ENCODE measurements at regions not wholly inside any gene's neighbourhood (a gene's known extent, or its start where the extent isn't known, plus 50 kb on each side); places are given as distances from the start of the nearest gene placed in this dataset.
"Not testable (repeated sequence)": the region's sequence is repeated elsewhere in the genome, so short reads cannot be mapped to it uniquely, and the experiment has no call there.

GRCh38 chr5:57642698-57643097 is 160.1 kb upstream of the ACTBL2 start:
- DNase-seq (ENCODE audit: extremely low read depth, low read depth), result no peak
- TF ChIP-seq, protein P1, sequence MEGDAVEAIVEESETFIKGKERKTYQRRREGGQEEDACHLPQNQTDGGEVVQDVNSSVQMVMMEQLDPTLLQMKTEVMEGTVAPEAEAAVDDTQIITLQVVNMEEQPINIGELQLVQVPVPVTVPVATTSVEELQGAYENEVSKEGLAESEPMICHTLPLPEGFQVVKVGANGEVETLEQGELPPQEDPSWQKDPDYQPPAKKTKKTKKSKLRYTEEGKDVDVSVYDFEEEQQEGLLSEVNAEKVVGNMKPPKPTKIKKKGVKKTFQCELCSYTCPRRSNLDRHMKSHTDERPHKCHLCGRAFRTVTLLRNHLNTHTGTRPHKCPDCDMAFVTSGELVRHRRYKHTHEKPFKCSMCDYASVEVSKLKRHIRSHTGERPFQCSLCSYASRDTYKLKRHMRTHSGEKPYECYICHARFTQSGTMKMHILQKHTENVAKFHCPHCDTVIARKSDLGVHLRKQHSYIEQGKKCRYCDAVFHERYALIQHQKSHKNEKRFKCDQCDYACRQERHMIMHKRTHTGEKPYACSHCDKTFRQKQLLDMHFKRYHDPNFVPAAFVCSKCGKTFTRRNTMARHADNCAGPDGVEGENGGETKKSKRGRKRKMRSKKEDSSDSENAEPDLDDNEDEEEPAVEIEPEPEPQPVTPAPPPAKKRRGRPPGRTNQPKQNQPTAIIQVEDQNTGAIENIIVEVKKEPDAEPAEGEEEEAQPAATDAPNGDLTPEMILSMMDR (IDR thresholded peaks at IDR 0.05; ENCODE audit: low read depth, low read length), result no peak

DNA sequence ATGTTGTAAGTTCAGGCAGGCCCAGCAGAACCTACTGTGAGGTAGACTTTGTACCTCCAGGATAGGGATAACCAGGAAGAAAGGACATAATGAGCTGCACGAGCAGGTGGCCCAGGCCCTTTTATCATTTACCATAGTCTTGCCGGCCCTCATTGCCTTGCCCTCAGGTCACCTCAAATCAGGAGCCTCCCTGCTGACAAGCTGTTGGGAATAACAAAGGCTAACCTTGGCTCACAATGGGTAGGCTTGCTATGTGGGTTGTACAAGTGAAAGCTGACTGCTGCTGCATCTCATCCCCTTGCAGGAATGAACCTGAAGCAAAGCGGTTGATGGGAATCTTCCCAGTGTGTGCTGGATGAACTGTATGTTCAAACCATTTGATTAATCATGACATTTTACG is 159.5 kb upstream of the ACTBL2 start:
- TF ChIP-seq, protein P1 (IDR thresholded peaks at IDR 0.05; ENCODE audit: low read depth, low read length), result no peak
- no peak for DNase-seq (ENCODE audit: extremely low read depth, low read depth)

DNA sequence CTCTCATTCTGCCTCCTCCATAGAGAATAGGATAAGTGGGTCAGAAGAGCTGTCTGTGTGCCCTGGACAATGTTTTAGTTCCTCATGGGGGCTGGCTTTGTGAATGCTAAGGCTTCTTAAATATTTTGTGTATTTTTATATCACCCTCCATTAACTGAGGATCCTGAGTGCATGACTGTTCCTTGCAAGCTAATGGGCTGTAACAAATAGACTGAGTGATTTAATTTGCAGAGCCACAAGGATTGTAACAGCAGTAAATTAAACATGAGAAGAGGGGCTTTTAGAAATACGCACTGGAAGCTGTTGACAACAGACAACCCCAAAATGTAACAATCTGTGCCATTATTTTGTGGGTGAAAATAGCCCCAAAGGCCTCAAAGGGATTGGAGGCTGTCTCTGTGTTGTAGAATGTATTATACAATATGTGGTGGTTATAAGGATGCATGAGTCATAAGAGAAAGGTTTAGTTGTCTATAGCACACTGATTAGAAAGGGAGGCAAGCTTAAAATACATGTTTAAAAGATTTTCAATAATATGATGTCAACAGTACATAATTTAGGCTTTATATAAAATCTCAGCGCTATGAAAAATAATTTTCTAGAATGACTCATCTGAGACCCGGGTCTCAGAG is 152.7 kb upstream of the ACTBL2 start:
- no peak for DNase-seq (ENCODE audit: extremely low read depth, low read depth)
- TF ChIP-seq, protein P1 (IDR thresholded peaks at IDR 0.05; ENCODE audit: low read depth, low read length), result no peak

DNA sequence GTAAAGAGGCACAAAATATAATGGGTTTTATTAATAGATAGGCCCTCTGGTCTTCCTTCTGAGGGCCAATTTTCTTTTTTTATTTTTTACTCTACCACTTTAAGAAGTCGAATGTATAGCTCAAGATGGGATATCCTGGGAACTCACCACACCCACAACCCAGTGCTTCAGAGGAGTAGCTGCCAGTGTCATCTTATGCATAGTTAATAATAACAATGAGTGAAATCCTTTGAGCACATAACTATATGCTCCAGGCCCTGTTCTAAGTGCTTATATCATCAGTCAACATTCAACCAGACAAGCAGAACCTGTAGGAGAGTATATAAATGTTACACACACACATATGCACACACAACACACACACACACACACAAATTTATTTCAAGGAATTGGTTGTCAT is 150.3 kb upstream of the ACTBL2 start:
- DNase-seq (ENCODE audit: extremely low read depth, low read depth), result no peak
- TF ChIP-seq, protein P1 (IDR thresholded peaks at IDR 0.05; ENCODE audit: low read depth, low read length), result no peak

- not testable (repeated sequence) for DNase-seq (ENCODE audit: extremely low read depth, low read depth)
Observed at GRCh38 chr5:57631139-57631538, 148.5 kb upstream of the ACTBL2 start.

- TF ChIP-seq, protein P1 (IDR thresholded peaks at IDR 0.05; ENCODE audit: low read depth, low read length), result no peak
- DNase-seq (ENCODE audit: extremely low read depth, low read depth), result no peak
Observed at GRCh38 chr5:57627661-57628060, 145.1 kb upstream of the ACTBL2 start.

GRCh38 chr5:57626703-57627102 is 144.1 kb upstream of the ACTBL2 start:
- no peak for DNase-seq (ENCODE audit: extremely low read depth, low read depth)
- TF ChIP-seq, protein P1 (IDR thresholded peaks at IDR 0.05; ENCODE audit: low read depth, low read length), result no peak

DNA sequence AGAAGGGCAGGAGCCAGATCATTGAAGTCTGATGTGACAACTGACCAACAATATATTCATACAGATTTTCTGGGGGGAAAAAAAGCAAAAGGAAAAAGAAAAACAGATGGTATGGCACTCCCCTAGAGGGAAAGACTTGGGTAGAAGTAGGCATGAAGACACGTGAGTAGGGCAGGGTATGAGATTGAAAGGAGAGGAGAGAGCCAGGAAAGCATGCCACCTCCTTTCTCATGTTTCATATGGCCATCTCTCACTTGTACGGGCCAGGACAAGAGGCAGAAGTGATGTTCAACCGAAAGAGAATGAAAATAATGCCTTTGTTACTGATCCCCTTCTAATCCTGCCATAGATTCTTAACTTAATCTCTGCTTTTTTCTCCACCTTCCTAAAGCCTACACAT is 139.0 kb upstream of the ACTBL2 start:
- no peak for DNase-seq (ENCODE audit: extremely low read depth, low read depth)
- TF ChIP-seq, protein P1 (IDR thresholded peaks at IDR 0.05; ENCODE audit: low read depth, low read length), result no peak

Measured in AG09319 (cell line).